HG03439 (cell line): ENCODE measurements at regions not wholly inside any gene's neighbourhood (a gene's known extent, or its start where the extent isn't known, plus 50 kb on each side); places are given as distances from the start of the nearest gene placed in this dataset.

Experiments
- ATAC-seq: cut with Tn5 transposase; IDR thresholded peaks from one replicate; pipeline ENCODE4 v1.9.1; 2021; ENCODE audit warnings: mild to moderate bottlenecking, moderate library complexity; ENCODE audit not compliant: unreplicated experiment

DNA sequence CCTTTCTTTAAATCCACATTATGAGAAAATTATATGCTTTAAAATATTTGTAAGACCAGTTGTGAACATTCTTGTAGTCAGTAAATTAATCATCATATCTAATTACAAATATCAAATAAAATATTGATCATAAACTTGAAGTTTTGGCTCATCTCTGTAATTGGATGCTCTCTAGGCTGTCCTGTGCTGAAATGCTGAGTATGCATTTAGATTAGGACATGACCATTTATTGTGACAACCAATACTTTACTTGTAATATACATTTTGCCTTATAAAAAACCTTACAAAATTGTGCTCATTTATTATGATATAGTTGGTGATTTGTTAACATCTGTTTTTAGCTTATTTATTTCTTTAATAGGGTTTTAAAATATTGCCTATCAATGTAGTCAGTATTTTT, 116.1 kb upstream of the DOCK10 start:
- no peak for ATAC-seq

- no peak for ATAC-seq
Measured at GRCh38 chr2:225156853-225157451, 114.7 kb upstream of the DOCK10 start.

- no peak for ATAC-seq
Measured at GRCh38 chr2:225140723-225141122, 98.5 kb upstream of the DOCK10 start.

GRCh38 chr2:225137971-225138370, 95.7 kb upstream of the DOCK10 start:
- ATAC-seq, result no peak

- ATAC-seq, result no peak
Measured at GRCh38 chr2:225136552-225136951, 94.3 kb upstream of the DOCK10 start.

DNA sequence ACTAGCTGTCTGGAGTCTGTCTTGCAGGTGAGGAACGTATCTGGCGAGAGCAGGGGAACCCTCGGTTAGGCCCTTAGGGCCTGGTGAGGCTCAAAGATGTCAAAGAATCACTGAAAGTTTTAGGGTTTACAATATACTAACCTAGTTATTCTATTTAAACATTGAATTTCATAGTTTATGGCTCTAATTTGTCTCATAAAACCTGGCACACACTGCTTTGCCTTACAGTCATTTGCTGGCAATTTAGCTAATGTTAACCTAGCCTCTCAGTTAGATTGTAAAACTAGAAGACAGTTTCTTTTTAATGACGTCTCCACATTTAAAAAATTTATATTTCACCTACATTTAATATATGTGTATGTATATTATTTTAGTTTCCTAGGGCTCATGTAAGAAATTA, 89.6 kb upstream of the DOCK10 start:
- no peak for ATAC-seq

- ATAC-seq, result no peak
Measured at GRCh38 chr2:225130093-225130492, 87.8 kb upstream of the DOCK10 start.

- ATAC-seq, result no peak
Measured at GRCh38 chr2:225124311-225125017, 82.2 kb upstream of the DOCK10 start.

GRCh38 chr2:225122583-225123486, 80.6 kb upstream of the DOCK10 start:
- no peak for ATAC-seq

DNA sequence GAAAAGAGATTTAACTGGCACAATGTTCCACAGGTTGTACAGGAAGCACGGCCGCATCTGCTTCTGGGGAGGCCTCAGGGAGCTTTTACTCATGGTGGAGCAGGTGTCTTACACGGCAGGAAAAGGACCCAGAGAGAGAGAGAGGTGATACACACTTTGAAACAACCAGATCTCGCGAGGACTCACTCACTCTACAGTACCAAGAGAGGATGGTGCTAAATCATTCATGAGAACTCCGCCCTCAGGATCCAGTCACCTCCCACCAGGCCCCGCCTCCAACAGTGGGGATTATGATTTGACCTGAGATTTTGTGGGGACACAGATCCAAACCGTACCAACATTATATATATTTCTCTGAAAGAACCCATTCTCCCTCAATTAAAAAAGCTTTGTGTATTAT, 79.7 kb upstream of the DOCK10 start:
- ATAC-seq, result no peak

- ATAC-seq, result no peak
Measured at GRCh38 chr2:225120186-225120585, 77.9 kb upstream of the DOCK10 start.

GRCh38 chr2:225117051-225117716, 74.9 kb upstream of the DOCK10 start:
- no peak for ATAC-seq

- ATAC-seq, result no peak
Measured at GRCh38 chr2:225114786-225115323, 72.6 kb upstream of the DOCK10 start.

GRCh38 chr2:225113371-225114015, 71.2 kb upstream of the DOCK10 start:
- ATAC-seq, result no peak

GRCh38 chr2:225112362-225113126, 70.3 kb upstream of the DOCK10 start:
- ATAC-seq, result no peak

GRCh38 chr2:225108805-225109204, 66.5 kb upstream of the DOCK10 start:
- ATAC-seq, result no peak

GRCh38 chr2:225104971-225105370, 62.7 kb upstream of the DOCK10 start:
- no peak for ATAC-seq

DNA sequence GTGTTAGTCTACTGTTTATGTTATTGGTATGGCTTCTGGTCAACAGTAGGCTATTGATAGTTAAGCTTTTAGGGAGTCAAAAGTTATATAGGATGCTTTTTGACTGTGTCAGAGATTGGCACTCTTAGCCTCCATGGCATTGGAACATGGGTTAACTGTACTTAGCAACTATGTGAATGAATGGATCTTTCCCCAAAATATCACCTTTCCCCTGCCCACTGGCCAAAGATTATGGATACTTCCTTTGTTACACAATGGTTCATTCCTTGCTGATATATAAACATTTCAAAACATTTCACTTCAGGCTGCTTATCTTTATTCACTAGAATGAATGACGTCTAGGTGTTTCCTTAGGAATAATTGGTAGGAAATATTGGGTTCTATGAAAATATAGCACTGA, 62.1 kb upstream of the DOCK10 start:
- no peak for ATAC-seq

GRCh38 chr2:225103737-225104141, 61.5 kb upstream of the DOCK10 start:
- no peak for ATAC-seq

- no peak for ATAC-seq
Measured at GRCh38 chr2:225100856-225101294, 58.6 kb upstream of the DOCK10 start.
